Right atrium auricular region (tissue), 2 donors: ENCODE measurements at regions not wholly inside any gene's neighbourhood (a gene's known extent, or its start where the extent isn't known, plus 50 kb on each side); places are given as distances from the start of the nearest gene placed in this dataset.

Source experiments
- DNase-seq: peaks from one replicate; pipeline ENCODE4 v3.0.0-alpha.2; 2019; ENCODE audit warnings: low spot score
- H3K27ac ChIP-seq, 2 donors: fragments of 200-600 bp; sonication (generic); 1 replicate in 1 of 2; 2 replicates in 1 of 2; pipeline ENCODE4 v1.5.1; 2016 to 2019
- H3K27me3 ChIP-seq, 2 donors: fragments of 200-600 bp; sonication (generic); one replicate each; pipeline versions ENCODE4 v1.5.1 to v1.6.0; 2017 to 2019
- H3K36me3 ChIP-seq: fragments of 200-600 bp; sonication (generic); one replicate; pipeline ENCODE4 v1.5.1; 2016
- H3K4me1 ChIP-seq, 2 donors: fragments of 200-600 bp; sonication (generic); one replicate each; pipeline versions ENCODE4 v1.5.1 to v1.6.0; 2017 to 2019
- H3K4me3 ChIP-seq, 2 donors: fragments of 200-600 bp; sonication (generic); 1 replicate in 1 of 2; 2 replicates in 1 of 2; pipeline ENCODE4 v1.5.1; 2017 to 2019; ENCODE audit warnings: mild to moderate bottlenecking in 1 of 2, moderate library complexity in 1 of 2
- H3K9me3 ChIP-seq, 2 donors: fragments of 200-600 bp; sonication (generic); one replicate each; pipeline ENCODE4 v1.5.1; 2019
- TF ChIP-seq, protein P1 (sequence below), 2 donors: fragments of 200-600 bp; sonication (generic); IDR thresholded peaks; one replicate each; pipeline ENCODE4 v1.5.1; 2019; ENCODE audit warnings: antibody characterized with exemption in 2 of 2

DNA sequence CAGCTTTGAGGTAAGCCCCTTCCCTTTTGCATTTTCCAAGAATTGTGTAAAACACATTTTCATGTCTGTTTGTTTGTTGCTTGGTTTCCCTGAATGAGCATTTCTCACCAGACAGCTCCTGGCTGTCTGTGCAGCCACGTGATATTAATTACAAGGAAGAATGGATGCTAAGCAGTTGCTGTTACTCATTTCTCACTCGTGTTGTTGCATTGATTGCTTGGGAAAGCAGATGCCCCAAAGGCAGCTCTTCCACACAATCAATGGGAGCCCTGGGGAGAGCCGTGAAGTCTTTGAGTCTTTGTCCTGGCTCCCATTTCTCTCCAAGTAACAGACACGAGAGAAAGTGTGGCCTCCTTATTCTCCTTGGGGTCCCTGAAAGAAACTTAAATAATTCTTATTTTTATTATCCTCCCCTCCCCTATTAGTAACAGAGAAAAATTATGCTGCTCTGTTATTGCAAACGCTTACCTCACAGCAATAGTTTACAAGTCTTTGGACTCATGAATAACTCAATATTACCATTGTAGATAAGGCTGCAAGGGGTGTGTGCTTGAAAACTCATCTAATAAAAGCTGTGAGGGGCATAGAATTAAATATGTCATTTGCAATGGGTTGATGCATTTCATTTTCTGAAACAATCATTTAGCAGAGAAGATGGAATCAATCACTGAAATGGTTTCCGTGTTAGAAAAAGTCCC lies 127.7 kb upstream of the CAMK1G start:
- TF ChIP-seq, protein P1, sequence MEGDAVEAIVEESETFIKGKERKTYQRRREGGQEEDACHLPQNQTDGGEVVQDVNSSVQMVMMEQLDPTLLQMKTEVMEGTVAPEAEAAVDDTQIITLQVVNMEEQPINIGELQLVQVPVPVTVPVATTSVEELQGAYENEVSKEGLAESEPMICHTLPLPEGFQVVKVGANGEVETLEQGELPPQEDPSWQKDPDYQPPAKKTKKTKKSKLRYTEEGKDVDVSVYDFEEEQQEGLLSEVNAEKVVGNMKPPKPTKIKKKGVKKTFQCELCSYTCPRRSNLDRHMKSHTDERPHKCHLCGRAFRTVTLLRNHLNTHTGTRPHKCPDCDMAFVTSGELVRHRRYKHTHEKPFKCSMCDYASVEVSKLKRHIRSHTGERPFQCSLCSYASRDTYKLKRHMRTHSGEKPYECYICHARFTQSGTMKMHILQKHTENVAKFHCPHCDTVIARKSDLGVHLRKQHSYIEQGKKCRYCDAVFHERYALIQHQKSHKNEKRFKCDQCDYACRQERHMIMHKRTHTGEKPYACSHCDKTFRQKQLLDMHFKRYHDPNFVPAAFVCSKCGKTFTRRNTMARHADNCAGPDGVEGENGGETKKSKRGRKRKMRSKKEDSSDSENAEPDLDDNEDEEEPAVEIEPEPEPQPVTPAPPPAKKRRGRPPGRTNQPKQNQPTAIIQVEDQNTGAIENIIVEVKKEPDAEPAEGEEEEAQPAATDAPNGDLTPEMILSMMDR (IDR thresholded peaks at IDR 0.05), result no peak
- Histone ChIP-seq H3K9me3 (peaks cover 0 to 5% of the 10 kb centered on the region in 2 donors), H3K27ac (no peak overlapping the region), H3K4me1 (no peaks in the 10 kb centered on the region), H3K27me3 (no peaks in the 10 kb centered on the region), H3K4me3 (no peak overlapping the region), H3K36me3 (no peaks in the 10 kb centered on the region)
- DNase-seq, result no peak

DNA sequence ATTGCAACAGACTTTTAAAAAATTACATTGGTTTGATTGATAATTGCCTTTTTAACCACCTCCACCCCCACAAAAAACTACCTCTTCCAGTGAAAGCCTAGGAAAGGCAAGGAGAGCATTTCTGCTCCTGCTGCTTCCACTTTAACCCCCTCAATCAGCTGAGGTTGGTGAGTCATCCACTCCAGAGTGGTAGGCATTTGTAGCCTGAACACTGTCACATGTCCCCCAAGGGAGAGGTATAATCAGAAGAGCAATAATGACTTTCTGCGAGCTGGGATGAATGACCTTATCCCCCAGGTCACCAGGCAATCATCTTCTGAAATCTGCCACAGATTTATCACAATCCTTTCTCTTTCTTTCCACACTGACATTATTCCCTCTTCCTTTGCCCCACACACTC lies 126.6 kb upstream of the CAMK1G start:
- Histone ChIP-seq H3K9me3 (peaks cover 0 to 15% of the 10 kb centered on the region in 2 donors), H3K27me3 (no peaks in the 10 kb centered on the region), H3K4me3 (no peak overlapping the region), H3K27ac (no peak overlapping the region), H3K36me3 (no peaks in the 10 kb centered on the region), H3K4me1 (no peaks in the 10 kb centered on the region)
- TF ChIP-seq, protein P1 (IDR thresholded peaks at IDR 0.05), result no peak
- DNase-seq, result no peak

- TF ChIP-seq, protein P1 (IDR thresholded peaks at IDR 0.05), result no peak
- Histone ChIP-seq H3K4me3 (no peak overlapping the region), H3K4me1 (no peaks in the 10 kb centered on the region), H3K27me3 (no peaks in the 10 kb centered on the region), H3K36me3 (no peaks in the 10 kb centered on the region), H3K27ac (no peak overlapping the region), H3K9me3 (peaks cover 0 to 22% of the 10 kb centered on the region in 2 donors)
- DNase-seq, result no peak
Observed at GRCh38 chr1:209457401-209458125, 126.0 kb upstream of the CAMK1G start.

- Histone ChIP-seq H3K4me1 (no peaks in the 10 kb centered on the region), H3K27ac (no peak overlapping the region), H3K9me3 (peaks cover 0 to 26% of the 10 kb centered on the region in 2 donors), H3K27me3 (no peaks in the 10 kb centered on the region), H3K36me3 (no peaks in the 10 kb centered on the region), H3K4me3 (no peak overlapping the region)
- no peak for DNase-seq
- TF ChIP-seq, protein P1 (IDR thresholded peaks at IDR 0.05), result no peak
Observed at GRCh38 chr1:209458921-209459320, 124.6 kb upstream of the CAMK1G start.

DNA sequence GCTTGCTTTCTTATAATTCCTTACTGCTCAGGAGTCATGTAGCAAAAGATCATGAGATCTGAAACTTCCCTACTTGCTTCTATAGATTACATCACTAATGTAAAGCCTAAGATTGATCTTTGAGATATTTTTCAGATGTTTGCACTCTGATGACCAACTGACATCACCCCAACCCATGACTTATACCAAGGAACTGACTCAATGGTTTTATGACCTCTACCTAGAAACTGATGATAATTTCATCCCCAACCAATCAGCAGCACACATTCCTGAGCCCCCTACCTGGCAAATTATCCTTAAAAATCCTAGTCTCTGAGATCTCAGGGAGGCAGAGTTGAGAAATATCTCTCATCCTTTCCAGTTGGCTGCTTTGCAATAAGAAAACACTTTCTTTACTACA lies 122.3 kb upstream of the CAMK1G start:
- Histone ChIP-seq H3K4me3 (no peak overlapping the region), H3K27me3 (no peaks in the 10 kb centered on the region), H3K36me3 (no peaks in the 10 kb centered on the region), H3K4me1 (no peaks in the 10 kb centered on the region), H3K27ac (no peak overlapping the region), H3K9me3 (peaks cover 0 to 26% of the 10 kb centered on the region in 2 donors)
- TF ChIP-seq, protein P1 (IDR thresholded peaks at IDR 0.05), result no peak
- DNase-seq, result no peak
